ENCODE measurements at regions not wholly inside any gene's neighbourhood (a gene's known extent, or its start where the extent isn't known, plus 50 kb on each side); places are given as distances from the start of the nearest gene placed in this dataset.

DNA sequence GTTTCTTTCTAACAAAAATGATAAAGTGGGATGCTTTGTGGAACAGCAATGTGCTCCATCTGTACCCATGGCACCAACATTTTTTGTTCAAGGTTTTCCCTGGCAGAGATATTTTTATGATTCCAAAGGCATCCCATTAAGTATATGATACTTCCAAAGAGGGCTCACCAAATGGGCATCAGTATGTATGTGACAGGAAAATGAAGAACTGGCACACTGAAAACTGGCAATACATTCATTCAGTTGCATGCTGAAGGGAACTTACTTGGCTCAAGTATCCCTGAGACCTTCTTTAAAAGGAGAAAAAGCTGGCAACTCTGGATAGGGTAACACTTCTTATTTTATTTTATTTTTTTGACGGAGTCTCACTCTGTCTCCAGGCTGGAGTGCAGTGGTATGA, 249.8 kb downstream of the IL20RB start:
- no peak for FAIRE-seq
- H3K4me1 ChIP-seq, result no peaks in the 10 kb centered on the region
- no peak overlapping the region for H3K4me2 ChIP-seq
- no peak overlapping the region for H3K27ac ChIP-seq
- ATAC-seq, result no peak
- CTCF ChIA-PET, result no interaction called here
- no peak for DNase-seq (ENCODE audit: low read depth in 1 of 2, low spot score in 1 of 2)
- H3K9me3 ChIP-seq, result no peaks in the 10 kb centered on the region
- WGBS (ENCODE audit: missing lambda C conversion rate), result 12% methylated on average over 1 of the region's 1 CpG
- POLR2A ChIA-PET, result no interaction called here
- TF ChIP-seq BHLHE40 (IDR thresholded peaks at IDR 0.05; ENCODE audit: low read depth, low read length) (no peak), FOSB (CRISPR knock-in tag; IDR thresholded peaks at IDR 0.05) (no peak), ZC3H11A (IDR thresholded peaks at IDR 0.05) (no peak)
- TF ChIP-seq, protein P1, sequence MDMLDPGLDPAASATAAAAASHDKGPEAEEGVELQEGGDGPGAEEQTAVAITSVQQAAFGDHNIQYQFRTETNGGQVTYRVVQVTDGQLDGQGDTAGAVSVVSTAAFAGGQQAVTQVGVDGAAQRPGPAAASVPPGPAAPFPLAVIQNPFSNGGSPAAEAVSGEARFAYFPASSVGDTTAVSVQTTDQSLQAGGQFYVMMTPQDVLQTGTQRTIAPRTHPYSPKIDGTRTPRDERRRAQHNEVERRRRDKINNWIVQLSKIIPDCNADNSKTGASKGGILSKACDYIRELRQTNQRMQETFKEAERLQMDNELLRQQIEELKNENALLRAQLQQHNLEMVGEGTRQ (IDR thresholded peaks at IDR 0.05), result no peak
- no peak overlapping the region for H3K4me3 ChIP-seq

DNA sequence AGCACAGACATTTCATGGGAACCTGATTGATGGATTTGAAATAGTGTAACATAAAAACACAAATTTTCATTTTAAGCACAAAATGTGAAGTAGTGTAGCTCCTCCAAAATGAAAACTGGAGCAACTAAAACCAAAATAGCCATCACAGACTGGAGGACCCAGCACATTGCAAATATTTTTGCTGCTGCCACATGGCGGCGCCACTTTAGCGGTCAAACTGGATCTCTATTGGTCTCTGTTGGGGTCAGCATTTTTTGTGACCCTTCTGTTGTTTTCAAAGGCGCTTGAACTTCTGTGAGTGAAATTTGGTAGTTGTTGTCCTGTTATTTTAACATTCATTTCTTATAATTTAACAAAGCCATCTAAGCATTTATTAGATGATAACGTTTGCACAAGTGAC, 259.9 kb downstream of the IL20RB start:
- no peak overlapping the region for H3K4me2 ChIP-seq
- DNase-seq (ENCODE audit: low read depth in 1 of 2, low spot score in 1 of 2) (no peak), FAIRE-seq (no peak), ATAC-seq (no peak)
- no peak overlapping the region for H3K4me3 ChIP-seq
- H3K4me1 ChIP-seq, result no peaks in the 10 kb centered on the region
- WGBS (ENCODE audit: missing lambda C conversion rate), result 2% methylated on average over 5 of the region's 5 CpGs
- TF ChIP-seq RAD21 (conservative IDR thresholded peaks at IDR 0.05 in 1 of 2, IDR thresholded peaks at IDR 0.05 in 1 of 2) (peak in 1 of 2 experiments; percentile 19; a peak in 1 of 5 replicates), NPAS2 (CRISPR knock-in tag; IDR thresholded peaks at IDR 0.05; ENCODE audit: borderline replicate concordance) (no peak)
- no peaks in the 10 kb centered on the region for H3K9me3 ChIP-seq
- ChIA-PET CTCF (interaction anchor here (0.6 to 1.0 kb wide), 2 partner anchors 9 to 329 kb away, joined by 3 to 4 read pairs; no protein-coding TSS in a partner anchor), POLR2A (no interaction called here)
- no peak overlapping the region for H3K27ac ChIP-seq

DNA sequence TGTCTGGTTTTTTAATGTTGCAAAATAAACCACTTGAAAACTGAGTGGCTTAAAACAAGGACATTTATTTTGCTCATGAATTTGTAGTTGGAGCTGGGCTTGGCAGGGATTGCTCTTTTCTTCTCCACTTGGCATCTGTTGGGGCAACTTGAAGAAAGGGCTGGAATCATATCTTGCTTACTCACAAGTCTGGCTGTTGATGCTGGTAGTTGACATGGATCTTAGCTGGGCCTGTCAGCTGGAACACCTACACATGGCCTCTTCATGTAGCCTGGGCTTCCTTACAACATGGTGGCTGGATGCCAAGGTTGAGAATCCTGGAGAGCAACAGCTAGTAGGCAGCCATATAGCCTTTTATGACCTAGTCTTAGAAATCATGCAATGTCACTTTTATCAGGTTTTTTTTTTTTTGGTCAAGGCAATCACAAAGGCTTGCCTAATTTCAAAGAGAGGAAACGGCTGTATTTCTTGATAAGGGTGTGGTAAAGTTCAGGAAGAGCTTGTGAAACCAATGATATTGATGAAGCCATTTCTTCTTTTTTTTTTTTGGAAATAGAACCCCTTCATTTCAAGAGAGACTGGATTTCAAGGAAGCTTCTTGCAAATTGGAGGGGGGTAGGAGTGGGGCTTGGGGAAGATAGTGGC, 262.1 kb downstream of the IL20RB start:
- ATAC-seq (no peak), DNase-seq (ENCODE audit: low read depth in 1 of 2, low spot score in 1 of 2) (no peak), FAIRE-seq (no peak)
- Histone ChIP-seq H3K4me2 (no peak overlapping the region), H3K4me3 (no peak overlapping the region), H3K9me3 (no peaks in the 10 kb centered on the region), H3K4me1 (no peaks in the 10 kb centered on the region), H3K27ac (no peak overlapping the region)
- 0% methylated on average over 1 of the region's 1 CpG for WGBS (ENCODE audit: missing lambda C conversion rate)
- POLR2A ChIA-PET, result no interaction called here
- CTCF ChIA-PET, result interaction anchor here (0.7 to 0.8 kb wide), 3 partner anchors 13 to 440 kb away, joined by 3 to 4 read pairs (median 3); no protein-coding TSS in a partner anchor
- TF ChIP-seq, protein P2, sequence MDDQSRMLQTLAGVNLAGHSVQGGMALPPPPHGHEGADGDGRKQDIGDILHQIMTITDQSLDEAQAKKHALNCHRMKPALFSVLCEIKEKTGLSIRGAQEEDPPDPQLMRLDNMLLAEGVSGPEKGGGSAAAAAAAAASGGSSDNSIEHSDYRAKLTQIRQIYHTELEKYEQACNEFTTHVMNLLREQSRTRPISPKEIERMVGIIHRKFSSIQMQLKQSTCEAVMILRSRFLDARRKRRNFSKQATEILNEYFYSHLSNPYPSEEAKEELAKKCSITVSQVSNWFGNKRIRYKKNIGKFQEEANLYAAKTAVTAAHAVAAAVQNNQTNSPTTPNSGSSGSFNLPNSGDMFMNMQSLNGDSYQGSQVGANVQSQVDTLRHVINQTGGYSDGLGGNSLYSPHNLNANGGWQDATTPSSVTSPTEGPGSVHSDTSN (IDR thresholded peaks at IDR 0.05), result no peak
- TF ChIP-seq POLR2AphosphoS2 (conservative IDR thresholded peaks at IDR 0.05; ENCODE audit: low read length), result no peak
- no peak for TF ChIP-seq NR3C1 (IDR thresholded peaks at IDR 0.05)
- TF ChIP-seq HOXB13 (CRISPR knock-in tag; IDR thresholded peaks at IDR 0.05; ENCODE audit: low read depth), result no peak
- TF ChIP-seq POLR2A (IDR thresholded peaks at IDR 0.05; ENCODE audit: low read length), result no peak
- no peak for TF ChIP-seq FOSB (CRISPR knock-in tag; IDR thresholded peaks at IDR 0.05)
- TF ChIP-seq, protein P3, sequence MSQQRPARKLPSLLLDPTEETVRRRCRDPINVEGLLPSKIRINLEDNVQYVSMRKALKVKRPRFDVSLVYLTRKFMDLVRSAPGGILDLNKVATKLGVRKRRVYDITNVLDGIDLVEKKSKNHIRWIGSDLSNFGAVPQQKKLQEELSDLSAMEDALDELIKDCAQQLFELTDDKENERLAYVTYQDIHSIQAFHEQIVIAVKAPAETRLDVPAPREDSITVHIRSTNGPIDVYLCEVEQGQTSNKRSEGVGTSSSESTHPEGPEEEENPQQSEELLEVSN (IDR thresholded peaks at IDR 0.05; ENCODE audit: borderline replicate concordance, low read depth), result no peak
- no peak for TF ChIP-seq ESRRA (IDR thresholded peaks at IDR 0.05; ENCODE audit: borderline replicate concordance, low read length)
- no peak for TF ChIP-seq ZC3H11A (IDR thresholded peaks at IDR 0.05)
- no peak for TF ChIP-seq RCOR1 (IDR thresholded peaks at IDR 0.05; ENCODE audit: low read depth, low read length)
- TF ChIP-seq RNF2 (IDR thresholded peaks at IDR 0.05; ENCODE audit: borderline replicate concordance, low read depth), result no peak
- no peak for TF ChIP-seq HEYL (CRISPR knock-in tag; IDR thresholded peaks at IDR 0.05)
- TF ChIP-seq PHF8 (IDR thresholded peaks at IDR 0.05; ENCODE audit: borderline replicate concordance, low read depth), result no peak
- TF ChIP-seq HDAC2 (IDR thresholded peaks at IDR 0.05), result no peak
- no peak for TF ChIP-seq KDM1A (IDR thresholded peaks at IDR 0.05; ENCODE audit: low read depth)
- TF ChIP-seq HOXA7 (CRISPR knock-in tag; IDR thresholded peaks at IDR 0.05), result no peak
- TF ChIP-seq, protein P4, sequence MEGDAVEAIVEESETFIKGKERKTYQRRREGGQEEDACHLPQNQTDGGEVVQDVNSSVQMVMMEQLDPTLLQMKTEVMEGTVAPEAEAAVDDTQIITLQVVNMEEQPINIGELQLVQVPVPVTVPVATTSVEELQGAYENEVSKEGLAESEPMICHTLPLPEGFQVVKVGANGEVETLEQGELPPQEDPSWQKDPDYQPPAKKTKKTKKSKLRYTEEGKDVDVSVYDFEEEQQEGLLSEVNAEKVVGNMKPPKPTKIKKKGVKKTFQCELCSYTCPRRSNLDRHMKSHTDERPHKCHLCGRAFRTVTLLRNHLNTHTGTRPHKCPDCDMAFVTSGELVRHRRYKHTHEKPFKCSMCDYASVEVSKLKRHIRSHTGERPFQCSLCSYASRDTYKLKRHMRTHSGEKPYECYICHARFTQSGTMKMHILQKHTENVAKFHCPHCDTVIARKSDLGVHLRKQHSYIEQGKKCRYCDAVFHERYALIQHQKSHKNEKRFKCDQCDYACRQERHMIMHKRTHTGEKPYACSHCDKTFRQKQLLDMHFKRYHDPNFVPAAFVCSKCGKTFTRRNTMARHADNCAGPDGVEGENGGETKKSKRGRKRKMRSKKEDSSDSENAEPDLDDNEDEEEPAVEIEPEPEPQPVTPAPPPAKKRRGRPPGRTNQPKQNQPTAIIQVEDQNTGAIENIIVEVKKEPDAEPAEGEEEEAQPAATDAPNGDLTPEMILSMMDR (IDR thresholded peaks at IDR 0.05), result no peak
- no peak for TF ChIP-seq MAZ (IDR thresholded peaks at IDR 0.05; ENCODE audit: borderline replicate concordance, low read depth, low read length)
- TF ChIP-seq, protein P5, sequence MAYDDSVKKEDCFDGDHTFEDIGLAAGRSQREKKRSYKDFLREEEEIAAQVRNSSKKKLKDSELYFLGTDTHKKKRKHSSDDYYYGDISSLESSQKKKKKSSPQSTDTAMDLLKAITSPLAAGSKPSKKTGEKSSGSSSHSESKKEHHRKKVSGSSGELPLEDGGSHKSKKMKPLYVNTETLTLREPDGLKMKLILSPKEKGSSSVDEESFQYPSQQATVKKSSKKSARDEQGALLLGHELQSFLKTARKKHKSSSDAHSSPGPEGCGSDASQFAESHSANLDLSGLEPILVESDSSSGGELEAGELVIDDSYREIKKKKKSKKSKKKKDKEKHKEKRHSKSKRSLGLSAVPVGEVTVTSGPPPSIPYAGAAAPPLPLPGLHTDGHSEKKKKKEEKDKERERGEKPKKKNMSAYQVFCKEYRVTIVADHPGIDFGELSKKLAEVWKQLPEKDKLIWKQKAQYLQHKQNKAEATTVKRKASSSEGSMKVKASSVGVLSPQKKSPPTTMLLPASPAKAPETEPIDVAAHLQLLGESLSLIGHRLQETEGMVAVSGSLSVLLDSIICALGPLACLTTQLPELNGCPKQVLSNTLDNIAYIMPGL (CRISPR knock-in tag; IDR thresholded peaks at IDR 0.05; ENCODE audit: borderline replicate concordance), result no peak
- TF ChIP-seq MAFK (IDR thresholded peaks at IDR 0.05; ENCODE audit: partially characterized antibody), result no peak

Data from A549 (cell line).